ENCODE measurements at regions not wholly inside any gene's neighbourhood (a gene's known extent, or its start where the extent isn't known, plus 50 kb on each side); places are given as distances from the start of the nearest gene placed in this dataset.

- Histone ChIP-seq H3K36me3 (no peaks in the 10 kb centered on the region), H3K4me1 (no peaks in the 10 kb centered on the region), H3K4me3 (no peak overlapping the region), H3K27ac (no peak overlapping the region), H3K9me3 (no peaks in the 10 kb centered on the region), H3K27me3 (no peaks in the 10 kb centered on the region)
- DNase-seq, result no peak
- no peak for TF ChIP-seq POLR2A (IDR thresholded peaks at IDR 0.05)
- TF ChIP-seq EP300 (IDR thresholded peaks at IDR 0.05), result no peak
- no peak for TF ChIP-seq POLR2AphosphoS5 (IDR thresholded peaks at IDR 0.05)
- no peak for TF ChIP-seq CTCF (IDR thresholded peaks at IDR 0.05)
- intact Hi-C loops (cut with DNase I), result no loop called here
- 87% methylated on average over 15 of the region's 15 CpGs for WGBS, 2 donors
These were observed 85.6 kb upstream of the ARAP3 start for GRCh38 chr5:141767671-141768070.

DNA sequence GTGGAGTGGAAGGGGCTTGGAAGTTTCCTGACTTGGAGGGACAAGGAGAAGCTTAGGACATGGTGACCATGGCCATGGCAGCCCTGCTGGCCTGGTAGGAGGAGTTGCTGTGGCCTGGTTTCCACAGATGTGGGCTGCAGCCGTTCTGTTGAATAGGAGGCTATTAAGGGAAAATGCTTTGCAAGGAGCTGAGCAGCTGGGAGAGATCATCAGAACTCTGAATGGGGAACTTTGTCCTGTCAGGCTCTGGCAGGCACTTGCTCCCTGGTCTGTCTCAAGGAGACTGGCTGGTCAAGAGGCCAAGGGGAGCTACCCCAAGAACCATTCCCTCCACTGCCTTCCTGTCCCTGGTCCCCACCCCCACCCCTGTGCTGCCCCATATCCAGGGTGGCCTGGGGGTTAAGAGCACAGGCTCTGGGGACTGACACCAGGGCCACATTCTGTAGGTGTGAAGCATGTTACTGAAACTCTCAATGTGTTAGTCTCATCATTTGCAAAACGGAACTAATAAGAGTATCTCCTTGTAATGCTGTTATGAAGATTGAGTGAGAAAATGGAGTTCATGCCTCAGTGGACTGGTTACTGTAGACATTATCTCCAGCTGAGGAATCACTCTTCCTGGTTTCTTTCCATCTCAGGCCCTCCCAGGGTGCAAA lies 84.0 kb upstream of the ARAP3 start:
- 69 to 72% methylated on average over 2 of the region's 2 CpGs for WGBS, 2 donors
- Histone ChIP-seq H3K4me1 (no peaks in the 10 kb centered on the region), H3K9me3 (no peaks in the 10 kb centered on the region), H3K27ac (no peak overlapping the region), H3K27me3 (peaks cover 0 to 3% (median 0%) of the 10 kb centered on the region in 3 donors), H3K36me3 (no peaks in the 10 kb centered on the region), H3K4me3 (no peak overlapping the region)
- intact Hi-C loops (cut with DNase I), result no loop called here
- TF ChIP-seq POLR2AphosphoS5 (IDR thresholded peaks at IDR 0.05), result no peak
- TF ChIP-seq EP300 (IDR thresholded peaks at IDR 0.05), result no peak
- TF ChIP-seq CTCF (IDR thresholded peaks at IDR 0.05), result no peak
- no peak for TF ChIP-seq POLR2A (IDR thresholded peaks at IDR 0.05)
- no peak for DNase-seq

GRCh38 chr5:141763541-141763940 lies 81.5 kb upstream of the ARAP3 start:
- 69 to 70% methylated on average over 5 of the region's 5 CpGs for WGBS, 2 donors
- Histone ChIP-seq H3K9me3 (no peaks in the 10 kb centered on the region), H3K4me1 (no peaks in the 10 kb centered on the region), H3K36me3 (no peaks in the 10 kb centered on the region), H3K27ac (no peak overlapping the region), H3K27me3 (peaks cover 0 to 26% (median 4%) of the 10 kb centered on the region in 3 donors), H3K4me3 (no peak overlapping the region)
- intact Hi-C loops (cut with DNase I), result no loop called here
- DNase-seq, result no peak
- TF ChIP-seq CTCF (IDR thresholded peaks at IDR 0.05) (no peak), POLR2AphosphoS5 (IDR thresholded peaks at IDR 0.05) (no peak), EP300 (IDR thresholded peaks at IDR 0.05) (no peak), POLR2A (IDR thresholded peaks at IDR 0.05) (no peak)

GRCh38 chr5:141762790-141763368 lies 80.8 kb upstream of the ARAP3 start:
- DNase-seq, result no peak
- Histone ChIP-seq H3K27me3 (peaks cover 0 to 33% (median 11%) of the 10 kb centered on the region in 3 donors), H3K9me3 (no peaks in the 10 kb centered on the region), H3K4me1 (no peaks in the 10 kb centered on the region), H3K36me3 (no peaks in the 10 kb centered on the region), H3K27ac (no peak overlapping the region), H3K4me3 (no peak overlapping the region)
- no peak for TF ChIP-seq POLR2A (IDR thresholded peaks at IDR 0.05)
- TF ChIP-seq POLR2AphosphoS5 (IDR thresholded peaks at IDR 0.05), result no peak
- no peak for TF ChIP-seq EP300 (IDR thresholded peaks at IDR 0.05)
- TF ChIP-seq CTCF (IDR thresholded peaks at IDR 0.05), result no peak
- intact Hi-C loops (cut with DNase I), result no loop called here
- WGBS, 2 donors, result 81 to 83% methylated on average over 8 of the region's 8 CpGs

Measured in sigmoid colon (tissue), 6 donors.